GM12891 (cell line): ENCODE measurements at regions not wholly inside any gene's neighbourhood (a gene's known extent, or its start where the extent isn't known, plus 50 kb on each side); places are given as distances from the start of the nearest gene placed in this dataset.

Experiments
- DNase-seq: peaks from one replicate; pipeline ENCODE4 v3.0.0; 2011; ENCODE audit warnings: low spot score; ENCODE audit not compliant: insufficient read length
- FAIRE-seq: peaks from 2 replicates; lab custom pipeline; 2011; peaks lifted over from hg19 to GRCh38; lab: Jason Lieb, UNC
- PAX5 ChIP-seq: IDR thresholded peaks from 2 replicates; pipeline ENCODE4 v1.6.1; 2011; ENCODE audit warnings: low read length, moderate library complexity, mild to moderate bottlenecking; ENCODE audit not compliant: insufficient read depth, severe bottlenecking
- POLR2A ChIP-seq: IDR thresholded peaks from 2 replicates; pipeline ENCODE4 v1.6.1; 2011; ENCODE audit warnings: low read depth, low read length, control low read depth
- POLR2AphosphoS5 ChIP-seq: IDR thresholded peaks from 2 replicates; pipeline ENCODE4 v1.6.1; 2011; ENCODE audit warnings: low read depth, low read length, control low read depth
- POU2F2 ChIP-seq: IDR thresholded peaks from 2 replicates; pipeline ENCODE4 v1.6.1; 2011; ENCODE audit warnings: low read depth, mild to moderate bottlenecking, control low read depth, low read length, moderate library complexity
- SPI1 ChIP-seq: IDR thresholded peaks from 2 replicates; pipeline ENCODE4 v1.6.1; 2011; ENCODE audit warnings: low read depth, low read length, control low read depth
- TAF1 ChIP-seq: IDR thresholded peaks from 2 replicates; pipeline ENCODE4 v1.6.1; 2011; ENCODE audit warnings: low read depth, low read length, control low read depth

DNA sequence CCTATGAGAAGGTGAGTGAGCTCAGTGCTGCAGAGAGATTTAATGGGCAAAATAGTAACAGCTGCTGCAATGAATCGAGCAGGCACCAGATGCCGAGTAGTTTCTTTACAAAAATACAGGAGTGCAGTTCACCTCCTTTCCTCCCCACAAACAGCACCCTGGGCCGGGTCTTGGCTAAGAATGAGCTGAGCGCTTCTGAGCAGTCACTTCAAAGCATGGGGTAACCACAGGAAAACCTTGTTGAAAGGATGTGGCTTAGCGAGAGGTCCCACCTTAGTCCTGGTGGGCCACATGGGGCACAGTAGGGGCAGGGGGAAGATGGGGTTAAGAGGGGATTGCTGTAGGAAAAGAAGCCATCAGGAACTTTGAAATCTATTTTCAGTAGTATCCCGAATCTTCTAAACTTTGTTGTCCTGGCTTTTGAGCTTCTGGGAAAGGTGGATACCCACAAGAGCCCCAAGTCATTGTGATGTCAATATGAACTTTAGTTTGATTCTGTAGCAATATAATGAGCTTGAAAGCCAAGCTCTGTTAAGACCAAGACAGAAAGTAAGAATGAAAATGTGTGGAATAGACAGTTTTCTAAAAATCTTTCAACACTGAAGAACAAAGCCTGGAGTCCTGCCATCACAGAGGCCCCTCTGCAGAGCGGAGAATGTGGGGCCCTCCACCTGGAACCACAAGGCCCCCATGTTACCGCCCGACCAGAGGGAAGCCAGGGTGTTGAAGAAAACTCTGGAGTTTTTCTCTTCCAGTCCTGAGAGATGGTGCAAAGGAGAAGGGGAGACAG, 101.0 kb upstream of the ZNF236 start:
- DNase-seq (no peak), FAIRE-seq (no peak)
- no peak for TF ChIP-seq TAF1
- TF ChIP-seq POU2F2: no peak
- TF ChIP-seq SPI1: no peak
- no peak for TF ChIP-seq PAX5
- no peak for TF ChIP-seq POLR2A
- TF ChIP-seq POLR2AphosphoS5: no peak

DNA sequence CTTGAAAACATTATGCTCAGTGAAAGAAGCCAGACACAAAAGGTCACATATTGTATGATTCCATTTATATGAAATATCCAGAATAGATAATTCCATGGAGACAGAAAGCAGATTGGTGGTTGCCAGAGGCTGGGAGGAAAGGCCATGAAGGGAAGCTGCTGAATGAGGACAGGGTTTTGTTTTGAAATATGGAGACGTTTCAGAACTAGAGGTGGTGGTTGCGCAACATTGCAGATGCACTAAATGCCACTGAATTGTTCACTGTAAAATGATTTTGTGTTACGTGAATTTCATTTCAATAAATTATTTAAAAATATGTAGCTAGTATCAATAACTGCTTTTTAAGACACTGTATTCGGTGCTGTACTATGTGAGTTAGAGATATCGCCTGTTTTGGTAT, 101.7 kb upstream of the ZNF236 start:
- no peak for DNase-seq
- no peak for FAIRE-seq
- TF ChIP-seq POLR2AphosphoS5: no peak
- no peak for TF ChIP-seq POLR2A
- no peak for TF ChIP-seq POU2F2
- TF ChIP-seq SPI1: no peak
- no peak for TF ChIP-seq PAX5

DNA sequence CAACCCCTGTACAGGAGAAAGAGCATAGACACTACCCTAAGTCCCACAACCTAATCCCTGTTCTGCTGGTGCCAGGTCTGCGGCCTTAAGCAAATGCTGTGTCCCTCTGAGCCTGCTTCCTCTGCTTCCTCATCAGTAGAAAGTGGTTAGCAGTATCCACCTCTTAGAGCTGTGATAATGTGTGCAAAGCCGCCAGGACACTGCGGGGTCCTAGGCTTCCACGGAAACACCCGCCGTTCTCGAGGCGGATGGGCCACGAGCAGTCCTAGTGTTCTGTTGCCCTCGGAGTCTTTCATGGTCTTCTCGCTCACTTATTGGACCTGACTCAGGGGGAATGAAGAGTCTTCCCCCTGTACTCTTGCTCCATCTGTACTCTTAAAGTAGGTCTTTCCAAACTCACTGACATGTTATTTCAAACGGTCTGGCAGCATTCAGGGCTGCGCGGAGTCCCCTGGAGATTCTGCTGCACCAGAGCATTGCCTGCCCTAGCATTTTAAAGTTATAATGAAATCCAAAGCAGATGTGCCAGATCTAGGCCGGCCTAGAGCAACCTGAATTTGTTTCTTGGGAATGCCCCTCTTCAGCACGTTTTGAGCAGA, 107.2 kb upstream of the ZNF236 start:
- FAIRE-seq: no peak
- no peak for TF ChIP-seq POLR2A
- TF ChIP-seq POU2F2: no peak
- TF ChIP-seq POLR2AphosphoS5: no peak
- TF ChIP-seq TAF1: no peak
- TF ChIP-seq PAX5: no peak
- TF ChIP-seq SPI1: no peak
- DNase-seq: no peak

DNA sequence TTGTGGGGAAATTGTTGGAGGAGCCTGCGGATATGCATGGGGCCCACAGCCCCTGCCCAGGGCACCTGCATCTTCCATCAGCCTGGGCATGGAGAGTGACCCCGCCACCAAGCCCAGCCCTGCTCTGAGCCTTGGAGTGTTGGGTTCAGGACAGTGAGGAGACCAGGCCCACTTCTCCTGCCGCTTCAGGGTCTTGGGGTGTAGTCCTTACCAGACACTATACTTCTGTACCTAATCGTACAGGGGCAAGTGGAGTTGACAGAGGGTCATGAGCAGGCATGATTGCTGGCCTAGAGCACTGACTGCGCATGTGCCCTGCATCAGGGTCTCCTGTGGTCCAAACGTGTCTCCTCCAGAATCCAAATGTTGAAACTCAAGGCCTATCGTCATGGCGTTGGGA, 108.9 kb upstream of the ZNF236 start:
- DNase-seq: no peak
- FAIRE-seq: no peak
- TF ChIP-seq TAF1 (no peak), PAX5 (no peak), POLR2AphosphoS5 (no peak), SPI1 (no peak), POU2F2 (no peak), POLR2A (no peak)

DNA sequence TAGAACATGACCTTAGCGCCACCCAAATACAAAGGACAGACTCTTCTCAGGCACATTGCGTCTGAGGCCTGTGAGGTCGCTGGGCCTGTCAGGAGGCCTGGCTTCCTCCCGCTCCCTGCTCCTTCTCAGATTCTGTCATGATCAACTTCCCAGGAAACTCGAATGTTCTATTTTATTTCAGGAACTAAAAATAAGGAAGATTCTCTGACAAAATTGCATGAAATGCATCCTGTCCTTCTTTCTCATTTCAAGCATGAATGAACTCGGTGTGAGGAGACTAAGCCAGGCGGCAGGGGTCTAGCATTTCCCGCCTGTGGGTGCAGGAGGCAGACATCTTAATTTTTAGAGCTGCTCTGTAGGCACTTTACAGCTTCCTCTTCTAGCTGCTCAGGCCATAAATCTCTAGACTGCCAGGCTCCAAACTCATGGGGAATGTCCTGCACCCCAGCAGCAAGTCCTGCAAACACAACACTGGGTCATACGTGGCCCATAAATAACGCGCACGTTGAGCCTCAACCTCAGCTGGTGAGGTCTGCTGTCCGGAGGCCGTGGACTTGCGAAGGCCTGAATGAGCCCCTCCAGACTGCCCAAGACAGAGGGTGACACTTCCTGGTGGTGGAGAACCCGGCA, 109.7 kb upstream of the ZNF236 start:
- TF ChIP-seq TAF1 (no peak), PAX5 (no peak), POU2F2 (no peak), POLR2AphosphoS5 (no peak), SPI1 (no peak), POLR2A (no peak)
- FAIRE-seq (no peak), DNase-seq (no peak)

DNA sequence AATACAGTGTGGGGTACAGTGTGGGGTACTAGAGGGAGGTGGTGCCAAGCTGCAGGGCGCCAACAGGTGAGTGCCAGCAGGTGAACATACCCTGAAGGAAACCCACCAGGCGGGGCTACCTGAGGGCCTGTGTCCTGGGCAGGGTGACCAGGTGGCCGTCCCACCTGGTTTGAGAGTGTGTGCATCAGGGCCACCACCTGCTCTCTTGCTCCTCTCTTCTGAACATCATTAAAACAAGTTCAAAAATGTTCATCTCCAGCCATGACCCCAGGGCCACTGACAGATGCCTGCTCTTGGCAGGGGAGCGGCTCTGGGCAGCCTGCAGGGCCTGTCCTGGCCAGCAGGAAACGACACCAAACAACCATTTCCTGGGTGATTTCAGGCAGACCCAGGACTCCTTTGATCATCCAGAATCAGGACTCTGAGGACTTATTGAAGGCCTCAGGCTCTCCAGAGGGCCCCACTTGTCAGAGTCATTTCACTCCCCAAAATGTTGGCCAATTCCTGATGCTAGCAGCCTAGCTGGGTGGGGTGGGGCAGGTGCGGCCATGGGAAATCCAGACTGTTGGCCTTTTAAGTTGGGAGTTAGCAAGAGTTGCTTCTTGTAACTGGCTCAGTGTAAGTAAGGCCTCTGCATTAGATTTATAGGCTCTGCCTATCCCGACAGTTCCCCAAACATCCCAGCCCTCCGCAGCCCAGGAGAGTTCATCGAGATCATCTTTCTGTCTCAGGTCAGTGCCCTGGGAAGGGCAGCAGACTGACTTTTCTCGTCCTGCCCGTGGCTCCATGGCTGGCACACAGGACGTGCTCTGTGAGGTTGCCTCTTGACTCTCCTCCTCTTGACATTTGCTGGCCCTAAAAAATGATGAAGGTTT, 111.5 kb upstream of the ZNF236 start:
- DNase-seq (no peak), FAIRE-seq (no peak)
- TF ChIP-seq SPI1 (no peak), TAF1 (no peak), POLR2A (no peak), POU2F2 (no peak), PAX5 (no peak)

DNA sequence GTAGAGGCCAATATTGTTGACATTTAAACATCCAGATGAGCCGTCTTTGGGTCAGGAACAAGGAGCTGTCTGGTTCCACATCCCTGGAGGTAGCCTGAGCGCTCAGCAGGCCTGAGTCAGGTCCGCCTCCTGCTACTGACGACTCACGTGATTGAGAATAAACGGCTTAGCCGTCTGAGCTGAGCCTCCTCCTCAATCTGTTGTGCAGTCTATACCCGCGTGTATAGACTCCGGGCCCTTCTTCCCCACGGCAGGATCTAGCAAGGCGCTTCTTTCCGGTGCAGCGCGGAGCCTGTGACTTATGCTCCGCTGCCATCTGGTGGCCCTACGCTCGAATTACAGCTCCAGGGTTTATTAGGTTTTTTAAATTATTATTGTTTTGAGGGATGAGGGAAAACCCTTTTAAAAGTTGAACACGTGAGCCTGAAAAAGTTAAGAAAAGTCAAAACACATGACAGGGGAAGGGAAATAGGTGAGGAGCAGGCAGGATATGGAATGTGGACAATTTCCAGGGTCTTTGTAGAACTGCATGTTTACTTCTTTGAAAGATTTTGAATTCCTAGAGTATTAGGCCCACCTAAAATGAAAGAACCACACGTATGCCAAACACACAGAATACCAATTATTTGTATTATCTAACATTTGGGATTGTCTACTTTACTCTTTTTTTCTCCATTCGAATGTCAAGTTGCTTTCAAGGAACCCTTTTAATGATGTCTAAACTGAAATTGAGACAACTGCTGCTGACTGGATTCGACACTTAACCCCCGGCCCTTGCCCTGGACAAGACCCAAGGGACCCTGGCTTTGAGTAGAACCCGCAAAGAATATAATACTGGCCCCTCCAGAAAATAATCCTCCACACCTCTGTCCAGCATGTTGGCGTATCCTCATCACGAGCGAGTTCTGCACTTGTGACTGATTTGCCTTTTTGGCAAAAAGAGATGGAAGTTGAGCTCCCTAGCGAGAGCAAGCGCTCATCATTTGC, 112.4 kb upstream of the ZNF236 start:
- DNase-seq: peak; percentile 61
- TF ChIP-seq POLR2AphosphoS5: no peak
- no peak for TF ChIP-seq POLR2A
- no peak for TF ChIP-seq TAF1
- TF ChIP-seq POU2F2: no peak
- TF ChIP-seq SPI1: no peak
- TF ChIP-seq PAX5: no peak
- FAIRE-seq: peak; percentile 87

DNA sequence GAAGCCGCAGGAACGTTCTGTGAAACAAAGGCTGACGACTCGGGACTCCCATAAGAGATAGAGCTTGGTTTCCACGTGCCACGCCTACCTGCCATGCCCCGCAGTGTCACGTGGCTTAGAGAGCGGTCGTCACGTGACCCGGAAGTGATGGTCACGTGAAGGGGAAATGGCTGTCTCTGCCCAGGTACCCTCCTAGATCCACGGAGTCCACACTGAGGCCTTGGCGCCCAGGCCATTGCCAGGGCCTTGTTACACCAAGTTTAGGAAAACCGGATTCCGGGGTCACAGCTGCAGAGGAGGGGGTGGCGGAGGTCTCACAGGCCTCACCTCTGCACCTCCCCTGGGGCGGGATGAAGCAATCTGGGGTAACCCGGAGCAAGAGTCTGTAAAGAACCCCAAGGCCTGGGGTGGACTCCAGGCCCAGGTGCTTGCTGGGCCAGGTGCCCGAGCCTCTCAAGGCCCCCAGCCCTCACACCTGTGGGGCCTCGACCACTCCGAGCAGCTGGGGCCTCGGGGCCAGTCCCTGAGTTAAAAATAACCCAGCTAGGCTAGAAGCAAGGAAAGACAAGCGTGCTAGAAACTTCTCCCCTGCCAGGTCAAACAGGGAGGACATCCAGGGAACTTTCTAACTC, 113.5 kb upstream of the ZNF236 start:
- FAIRE-seq: no peak
- TF ChIP-seq TAF1: no peak
- TF ChIP-seq SPI1: no peak
- TF ChIP-seq PAX5: no peak
- no peak for DNase-seq
